Testis (tissue), 2 donors: ENCODE measurements at regions not wholly inside any gene's neighbourhood (a gene's known extent, or its start where the extent isn't known, plus 50 kb on each side); places are given as distances from the start of the nearest gene placed in this dataset.

Experiments
- CTCF ChIP-seq, 3 experiments: fragments of 450-650 bp in 2 of 3; fragments of 200-600 bp in 1 of 3; sonication (generic) in 1 of 3; IDR thresholded peaks; one replicate each; pipeline ENCODE4 v1.5.1; 2016 to 2019; ENCODE audit warnings: antibody characterized with exemption in 3 of 3, mild to moderate bottlenecking in 2 of 3, moderate library complexity in 1 of 3
- POLR2A ChIP-seq: fragments of 450-650 bp; IDR thresholded peaks from one replicate; pipeline ENCODE4 v1.6.1; 2017; ENCODE audit warnings: antibody characterized with exemption, mild to moderate bottlenecking, moderate library complexity

- no peak for TF ChIP-seq CTCF (IDR thresholded peaks at IDR 0.05)
- TF ChIP-seq POLR2A, result no peak
Measured at GRCh38 chr2:57376985-57377384, 669.6 kb upstream of the VRK2 start.
